DMS53 (cell line): ENCODE measurements at regions not wholly inside any gene's neighbourhood (a gene's known extent, or its start where the extent isn't known, plus 50 kb on each side); places are given as distances from the start of the nearest gene placed in this dataset.
"Not testable (repeated sequence)": the region's sequence is repeated elsewhere in the genome, so short reads cannot be mapped to it uniquely, and the experiment has no call there.

Experiments used
- DNase-seq: peaks from one replicate; lab custom pipeline; 2025; lab: John Stamatoyannopoulos, UW

- DNase-seq = not testable (repeated sequence)
Observed at GRCh38 chr11:71126401-71126800, 126.0 kb downstream of the SHANK2 start.

DNA sequence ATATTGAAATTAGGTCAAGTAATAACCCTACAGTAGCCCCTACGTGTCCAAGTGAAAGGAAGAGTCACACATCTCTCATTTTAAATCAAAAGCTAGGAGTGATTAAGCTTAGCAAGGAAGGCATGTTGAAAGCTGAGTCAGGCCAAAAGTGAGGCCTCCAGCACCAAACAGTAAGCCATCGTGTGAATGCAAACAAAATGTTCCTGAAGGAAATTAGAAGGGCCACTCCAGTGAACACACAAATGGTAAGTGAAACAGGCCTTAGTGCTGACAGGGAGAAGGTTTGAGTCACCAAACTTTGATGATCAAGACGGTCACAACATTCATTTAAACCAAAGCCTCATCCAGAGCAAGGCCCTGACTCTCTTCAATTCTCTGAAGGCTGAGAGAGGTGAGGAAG is 127.2 kb downstream of the SHANK2 start:
- DNase-seq = no peak

DNA sequence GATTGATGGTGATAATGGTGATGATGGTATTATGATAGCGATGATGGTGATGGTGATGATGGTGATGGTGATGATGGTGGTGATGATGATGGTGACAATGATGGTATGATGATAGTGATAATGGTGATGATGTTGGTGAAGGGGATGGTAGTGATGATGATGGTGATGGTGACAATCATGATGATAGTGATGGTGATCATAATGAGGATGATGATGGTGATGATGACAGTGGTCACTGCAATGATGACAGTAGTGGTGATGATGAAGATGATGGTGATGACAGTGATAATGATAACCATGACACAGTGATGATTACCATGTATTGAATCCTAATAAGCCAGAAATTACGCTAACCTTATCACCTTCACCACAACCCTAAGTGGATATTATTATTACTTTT is 128.2 kb downstream of the SHANK2 start:
- no peak for DNase-seq

- peak; percentile 89 for DNase-seq
Observed at GRCh38 chr11:71120471-71120896, 131.9 kb downstream of the SHANK2 start.

- no peak for DNase-seq
Observed at GRCh38 chr11:71119656-71120269, 132.6 kb downstream of the SHANK2 start.

- no peak for DNase-seq
Observed at GRCh38 chr11:71118671-71119250, 133.6 kb downstream of the SHANK2 start.

DNA sequence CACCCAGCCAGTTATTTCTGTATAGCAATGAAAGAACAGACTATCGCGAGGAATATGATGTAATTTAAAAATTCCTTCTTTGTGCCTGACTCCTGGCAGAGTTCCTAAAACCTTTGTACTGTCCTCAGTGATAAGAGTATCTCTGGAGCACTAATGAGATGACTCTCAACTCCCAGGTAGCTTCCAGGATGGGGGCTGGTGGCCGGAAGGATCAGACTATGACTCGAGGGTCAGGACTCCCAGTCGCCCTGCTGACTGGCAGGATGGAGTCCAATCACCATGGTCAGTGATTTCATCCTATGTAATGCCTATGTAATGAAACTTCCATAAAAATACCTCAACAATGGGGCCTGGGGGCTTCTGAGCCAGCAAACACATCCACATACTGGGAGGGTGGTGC is 135.1 kb downstream of the SHANK2 start:
- no peak for DNase-seq

- DNase-seq = no peak
Observed at GRCh38 chr11:71116693-71117040, 135.7 kb downstream of the SHANK2 start.

DNA sequence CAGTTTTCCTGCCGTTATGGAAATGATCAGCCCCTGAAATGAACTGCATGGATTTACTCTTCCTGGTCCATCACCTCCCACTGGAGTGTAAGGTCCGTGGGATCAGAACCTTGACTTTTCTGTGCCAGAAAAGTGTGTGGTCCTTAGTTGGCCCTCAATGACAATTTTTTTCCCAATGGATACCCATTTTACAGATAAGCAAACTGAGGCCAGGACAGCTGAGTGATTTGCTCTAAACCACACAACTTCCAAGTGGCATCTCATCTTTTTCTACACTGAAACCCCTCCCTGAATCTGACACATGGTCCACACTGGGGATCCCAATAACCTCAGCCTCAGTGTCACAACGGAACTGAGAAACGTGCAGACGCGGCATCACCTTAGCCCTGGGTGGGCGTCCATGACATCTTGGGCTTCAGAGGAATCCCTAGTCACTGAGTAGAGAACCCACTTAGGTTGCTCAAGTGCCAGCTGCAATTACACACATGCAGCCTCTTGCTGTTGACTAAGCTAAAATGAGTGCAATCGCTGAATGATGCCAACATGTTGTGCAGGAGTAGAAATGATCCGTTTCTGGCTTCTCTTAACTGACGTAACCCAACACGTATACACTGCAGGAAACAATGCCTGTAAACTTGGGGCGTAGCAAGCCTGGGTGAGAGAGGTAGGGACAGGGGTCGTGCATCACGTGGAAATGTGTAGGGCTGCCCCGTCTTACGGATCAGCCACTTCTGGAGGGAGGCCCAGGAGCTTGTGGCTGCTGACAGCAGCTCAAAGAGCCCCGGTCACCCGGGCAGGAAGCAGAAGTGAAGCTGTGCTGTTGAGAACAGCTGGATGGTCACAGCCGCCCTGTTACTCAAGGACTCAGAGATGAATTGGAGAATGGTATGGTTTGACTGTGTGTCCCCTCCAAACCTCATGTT is 136.3 kb downstream of the SHANK2 start:
- DNase-seq = no peak

- DNase-seq = no peak
Observed at GRCh38 chr11:71114124-71114851, 138.1 kb downstream of the SHANK2 start.

GRCh38 chr11:71112990-71113389 is 139.4 kb downstream of the SHANK2 start:
- DNase-seq = no peak

DNA sequence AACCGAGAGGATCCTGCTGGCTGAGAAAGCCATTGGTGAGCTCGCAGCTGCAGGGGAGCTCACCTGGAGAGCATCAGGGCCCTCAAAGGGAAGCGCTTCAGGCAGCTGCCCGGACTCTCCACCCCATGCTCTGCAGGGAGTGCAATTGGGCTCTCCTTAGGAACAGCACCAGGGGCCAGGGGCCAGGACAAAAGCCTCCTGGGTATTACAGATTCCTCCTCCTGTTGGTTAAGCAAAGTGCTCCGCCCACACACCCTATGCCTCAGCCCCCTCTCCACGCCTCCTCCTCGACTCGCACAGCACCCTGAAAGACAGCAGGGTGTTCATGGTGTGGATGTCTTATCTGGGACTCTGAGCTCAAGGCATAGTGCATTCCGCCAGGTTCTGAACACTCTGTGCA is 139.9 kb downstream of the SHANK2 start:
- no peak for DNase-seq

- DNase-seq = no peak
Observed at GRCh38 chr11:71109586-71109985, 142.8 kb downstream of the SHANK2 start.

DNA sequence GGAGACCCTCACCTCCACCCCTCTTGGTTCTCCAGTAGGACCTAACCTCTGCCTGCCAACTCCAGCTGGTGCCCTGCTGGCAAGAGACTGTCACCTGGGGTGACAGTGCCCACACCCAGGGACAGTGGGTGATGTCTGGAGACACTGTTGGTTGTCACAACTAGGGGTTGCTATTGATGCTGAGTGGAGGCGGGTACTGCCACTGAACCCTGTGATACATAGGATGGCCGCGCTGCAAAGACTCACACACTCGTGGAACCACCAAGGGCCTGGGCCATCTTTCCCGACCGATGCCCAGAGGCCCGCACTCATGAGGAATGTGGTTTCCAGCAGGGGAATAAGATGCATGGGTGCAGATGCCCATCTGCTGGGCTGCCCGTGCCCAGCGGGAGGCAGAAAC is 143.2 kb downstream of the SHANK2 start:
- no peak for DNase-seq

- DNase-seq = no peak
Observed at GRCh38 chr11:71108013-71108865, 144.1 kb downstream of the SHANK2 start.

DNA sequence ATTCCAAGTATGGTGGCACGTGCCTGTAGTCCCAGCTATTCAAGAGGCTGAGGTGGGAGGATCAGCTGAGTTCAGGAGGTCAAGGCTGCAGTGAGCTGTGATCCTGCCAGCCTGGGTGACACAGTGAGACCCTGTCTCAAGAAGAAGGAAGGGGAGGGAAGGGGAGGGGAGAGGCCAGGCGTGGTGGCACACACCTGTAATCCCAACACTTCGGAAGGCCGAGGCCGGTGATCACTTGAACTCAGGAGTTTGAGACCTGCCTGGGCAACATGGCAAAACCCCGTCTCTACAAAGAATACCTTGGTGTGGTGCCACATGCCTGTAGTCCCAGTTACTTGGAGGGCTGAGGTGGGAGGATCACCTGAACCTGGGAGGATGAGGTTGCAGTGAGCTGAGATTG is 145.7 kb downstream of the SHANK2 start:
- no peak for DNase-seq

DNA sequence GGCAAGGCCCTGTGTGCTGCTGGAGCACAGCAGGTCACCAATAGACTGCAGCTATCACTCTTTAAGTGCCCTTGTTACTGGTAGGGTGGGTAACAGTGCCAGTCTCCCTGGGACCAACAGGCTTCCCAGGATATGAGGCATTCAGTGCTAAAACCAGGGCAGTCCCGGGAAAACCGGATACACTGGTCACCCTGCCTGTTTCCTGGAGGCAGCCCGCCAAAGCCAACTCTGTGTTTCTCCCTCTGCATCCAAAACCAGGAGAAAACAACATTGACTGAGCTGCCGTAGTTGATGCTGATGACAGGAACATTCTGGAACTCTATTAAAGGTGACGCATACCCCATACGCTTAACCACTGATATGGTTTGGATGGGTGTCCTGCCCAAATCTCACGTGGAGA is 149.1 kb downstream of the SHANK2 start:
- peak; percentile 48 for DNase-seq

DNA sequence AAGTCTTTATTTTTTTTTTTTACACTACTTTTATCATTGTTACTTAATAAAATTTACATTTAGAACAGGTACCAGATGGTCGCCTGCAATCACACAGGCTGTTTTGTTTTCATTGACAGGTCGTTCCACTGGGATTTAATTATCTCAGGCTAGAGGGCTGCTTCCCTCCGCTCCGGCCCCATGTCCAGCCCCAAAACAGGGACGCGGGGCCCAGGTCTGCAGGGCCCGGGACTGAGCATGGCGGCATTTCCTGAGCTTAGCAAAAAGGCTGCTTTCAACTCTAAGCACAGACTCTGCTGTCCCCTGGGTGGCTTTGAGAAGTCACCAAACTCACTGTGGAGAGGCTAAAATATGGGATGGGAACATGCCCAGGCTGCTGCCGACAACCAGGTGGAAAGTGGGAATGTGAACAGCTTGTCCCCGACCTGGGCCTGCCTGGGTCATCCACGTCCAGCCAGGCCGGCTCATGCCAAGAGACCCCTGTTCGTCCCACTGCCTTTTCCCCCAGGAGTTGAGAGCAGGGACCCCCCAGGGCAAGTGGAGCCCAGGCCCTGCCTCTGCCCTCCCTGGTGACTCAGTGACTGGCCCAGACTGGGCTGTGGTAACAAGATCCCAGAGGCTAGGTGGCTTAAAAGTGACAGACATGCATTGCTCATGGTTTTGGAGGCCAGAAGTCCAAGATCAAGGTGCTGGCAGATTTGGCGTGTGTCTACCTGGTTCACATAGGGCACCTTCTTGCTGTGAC is 150.0 kb downstream of the SHANK2 start:
- no peak for DNase-seq

DNA sequence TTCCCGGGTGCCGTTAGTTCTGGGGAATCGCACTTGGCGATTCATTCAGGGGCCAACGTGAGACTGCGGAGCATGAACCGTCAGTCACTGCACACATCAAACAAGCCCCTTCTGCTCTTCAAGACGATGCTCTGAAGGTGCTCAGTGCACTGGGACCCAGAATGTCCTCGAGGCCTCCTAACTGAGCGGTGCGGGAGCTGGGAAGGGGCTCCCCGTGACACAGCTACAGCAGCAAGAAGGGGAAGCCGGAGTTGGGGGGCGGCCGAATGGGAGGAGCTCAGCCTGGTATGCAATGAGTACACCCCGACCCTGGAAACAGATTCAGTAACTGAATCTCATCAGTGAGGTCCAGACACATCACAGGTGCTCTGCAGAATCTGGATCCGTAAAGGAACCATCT is 150.8 kb downstream of the SHANK2 start:
- DNase-seq = no peak

DNA sequence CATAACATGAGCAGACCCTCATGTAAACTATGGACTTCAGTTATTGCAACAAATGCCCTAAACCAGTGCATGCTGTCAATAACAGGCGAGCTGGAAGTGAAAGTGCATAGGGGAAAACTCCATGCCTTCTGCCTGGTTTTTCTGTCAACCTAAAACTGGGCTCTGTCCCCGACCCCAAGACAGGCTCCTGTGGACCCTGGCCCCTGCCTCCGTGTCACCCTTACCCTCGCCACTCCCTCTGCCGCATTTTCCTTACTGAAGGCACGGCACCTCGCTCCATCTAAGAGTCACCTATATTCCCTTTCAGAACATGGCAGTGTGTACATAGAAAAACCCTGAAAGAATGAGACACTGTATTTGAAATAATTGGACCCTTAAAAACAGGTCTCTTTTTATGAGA is 151.3 kb downstream of the SHANK2 start:
- DNase-seq = no peak

DNA sequence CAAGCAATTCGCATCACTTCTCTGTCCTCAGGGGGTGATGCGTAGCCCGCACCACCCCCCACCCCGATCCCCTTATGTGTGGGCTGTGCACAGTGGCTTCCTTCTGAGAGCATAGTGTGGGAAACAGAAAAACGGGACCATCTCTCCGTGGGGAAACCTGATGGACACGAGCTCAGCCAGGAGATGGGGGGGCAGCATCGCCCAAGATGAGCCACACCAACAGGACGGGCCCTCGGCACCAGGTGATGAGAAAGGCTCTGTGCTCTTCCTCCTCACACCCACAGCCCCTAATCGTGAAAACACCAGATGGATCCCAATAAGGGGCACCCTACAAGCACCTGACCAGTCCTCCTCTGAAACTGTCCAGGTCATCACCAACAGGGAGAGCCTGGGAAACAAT is 153.6 kb downstream of the SHANK2 start:
- DNase-seq = no peak
